Stimulated activated CD4-positive, alpha-beta T cell treated with anti-CD3 and anti-CD28 coated beads, Interleukin-2, amount 100 ng/mL, for 24 hours (primary cell): ENCODE measurements at regions not wholly inside any gene's neighbourhood (a gene's known extent, or its start where the extent isn't known, plus 50 kb on each side); places are given as distances from the start of the nearest gene placed in this dataset.
A peak's percentile ranks its signal among the peaks of the same experiment; 100 is the strongest.

Source experiments
- DNase-seq, 2 donors: peaks; one replicate each; pipeline ENCODE4 v3.0.0-alpha.2; 2020

GRCh38 chr14:59081720-59082119 lies 106.7 kb upstream of the DAAM1 start:
- no peak for DNase-seq

GRCh38 chr14:59085207-59085739 lies 103.2 kb upstream of the DAAM1 start:
- no peak for DNase-seq

- DNase-seq: no peak
Observed at GRCh38 chr14:59086241-59086882, 102.1 kb upstream of the DAAM1 start.

GRCh38 chr14:59087240-59087639 lies 101.2 kb upstream of the DAAM1 start:
- no peak for DNase-seq

- DNase-seq: no peak
Observed at GRCh38 chr14:59087711-59088110, 100.8 kb upstream of the DAAM1 start.

GRCh38 chr14:59090572-59090971 lies 97.9 kb upstream of the DAAM1 start:
- DNase-seq: no peak

GRCh38 chr14:59091404-59091803 lies 97.1 kb upstream of the DAAM1 start:
- DNase-seq: no peak

GRCh38 chr14:59091976-59092375 lies 96.5 kb upstream of the DAAM1 start:
- DNase-seq: no peak

GRCh38 chr14:59093902-59094301 lies 94.6 kb upstream of the DAAM1 start:
- no peak for DNase-seq

- no peak for DNase-seq
Observed at GRCh38 chr14:59096303-59096702, 92.2 kb upstream of the DAAM1 start.

- DNase-seq: no peak
Observed at GRCh38 chr14:59097681-59098080, 90.8 kb upstream of the DAAM1 start.

GRCh38 chr14:59098377-59098776 lies 90.1 kb upstream of the DAAM1 start:
- DNase-seq: no peak

- DNase-seq: no peak
Observed at GRCh38 chr14:59100205-59100604, 88.3 kb upstream of the DAAM1 start.

GRCh38 chr14:59101476-59101875 lies 87.0 kb upstream of the DAAM1 start:
- DNase-seq: no peak

GRCh38 chr14:59103396-59103795 lies 85.1 kb upstream of the DAAM1 start:
- no peak for DNase-seq

GRCh38 chr14:59107819-59108218 lies 80.6 kb upstream of the DAAM1 start:
- DNase-seq: no peak

- no peak for DNase-seq
Observed at GRCh38 chr14:59116984-59117415, 71.5 kb upstream of the DAAM1 start.

- no peak for DNase-seq
Observed at GRCh38 chr14:59117754-59118528, 70.5 kb upstream of the DAAM1 start.

GRCh38 chr14:59120921-59121320 lies 67.5 kb upstream of the DAAM1 start:
- DNase-seq: no peak

- DNase-seq: no peak
Observed at GRCh38 chr14:59123531-59123930, 64.9 kb upstream of the DAAM1 start.

- DNase-seq: no peak
Observed at GRCh38 chr14:59123975-59124374, 64.5 kb upstream of the DAAM1 start.

GRCh38 chr14:59125156-59125555 lies 63.3 kb upstream of the DAAM1 start:
- no peak for DNase-seq

- peak in 1 of 2 donors; percentile 4 for DNase-seq
Observed at GRCh38 chr14:59126714-59127436, 61.6 kb upstream of the DAAM1 start.

GRCh38 chr14:59127437-59127732 lies 61.1 kb upstream of the DAAM1 start:
- DNase-seq: no peak
